22Rv1 (cell line): ENCODE measurements at regions not wholly inside any gene's neighbourhood (a gene's known extent, or its start where the extent isn't known, plus 50 kb on each side); places are given as distances from the start of the nearest gene placed in this dataset.

ENCODE experiments used
- ZFX ChIP-seq: fragments of 450-650 bp; IDR thresholded peaks from 2 replicates; pipeline ENCODE4 v1.6.1; 2017; ENCODE audit warnings: antibody characterized with exemption, borderline replicate concordance
- TF ChIP-seq, protein P1 (sequence below): fragments of 450-650 bp; IDR thresholded peaks from 2 replicates; pipeline ENCODE4 v1.5.1; 2017; ENCODE audit warnings: mild to moderate bottlenecking

DNA sequence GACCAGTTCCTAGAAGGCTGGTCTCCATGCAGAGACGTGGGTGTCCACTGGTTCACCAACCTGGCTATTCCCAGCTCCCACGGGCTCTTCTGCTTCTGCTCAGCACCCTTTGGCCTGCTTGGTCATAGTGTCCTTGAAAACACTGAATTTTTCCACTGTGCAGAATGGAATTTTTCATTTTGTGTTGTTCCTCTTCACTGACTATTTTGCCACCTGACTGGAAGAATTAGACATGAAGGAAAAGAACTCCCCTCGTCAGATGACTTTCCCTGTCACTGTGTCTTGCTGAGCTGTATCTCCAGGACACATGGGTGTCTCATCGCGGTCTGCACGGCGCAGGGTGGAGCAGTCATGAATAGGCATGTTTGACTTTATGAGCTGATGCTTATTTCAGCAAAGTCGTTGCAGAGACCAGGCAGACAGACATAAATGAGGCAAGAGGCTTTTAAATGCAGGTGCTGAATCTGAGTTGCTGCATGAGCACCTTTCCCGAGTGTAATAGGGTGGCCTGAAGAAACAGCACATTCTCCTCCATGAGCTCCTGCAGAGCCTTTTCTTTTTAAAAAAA is 50.2 kb upstream of the SEMA4D start:
- TF ChIP-seq, protein P1, sequence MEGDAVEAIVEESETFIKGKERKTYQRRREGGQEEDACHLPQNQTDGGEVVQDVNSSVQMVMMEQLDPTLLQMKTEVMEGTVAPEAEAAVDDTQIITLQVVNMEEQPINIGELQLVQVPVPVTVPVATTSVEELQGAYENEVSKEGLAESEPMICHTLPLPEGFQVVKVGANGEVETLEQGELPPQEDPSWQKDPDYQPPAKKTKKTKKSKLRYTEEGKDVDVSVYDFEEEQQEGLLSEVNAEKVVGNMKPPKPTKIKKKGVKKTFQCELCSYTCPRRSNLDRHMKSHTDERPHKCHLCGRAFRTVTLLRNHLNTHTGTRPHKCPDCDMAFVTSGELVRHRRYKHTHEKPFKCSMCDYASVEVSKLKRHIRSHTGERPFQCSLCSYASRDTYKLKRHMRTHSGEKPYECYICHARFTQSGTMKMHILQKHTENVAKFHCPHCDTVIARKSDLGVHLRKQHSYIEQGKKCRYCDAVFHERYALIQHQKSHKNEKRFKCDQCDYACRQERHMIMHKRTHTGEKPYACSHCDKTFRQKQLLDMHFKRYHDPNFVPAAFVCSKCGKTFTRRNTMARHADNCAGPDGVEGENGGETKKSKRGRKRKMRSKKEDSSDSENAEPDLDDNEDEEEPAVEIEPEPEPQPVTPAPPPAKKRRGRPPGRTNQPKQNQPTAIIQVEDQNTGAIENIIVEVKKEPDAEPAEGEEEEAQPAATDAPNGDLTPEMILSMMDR, result no peak
- TF ChIP-seq ZFX, result no peak
